ENCODE measurements at regions not wholly inside any gene's neighbourhood (a gene's known extent, or its start where the extent isn't known, plus 50 kb on each side); places are given as distances from the start of the nearest gene placed in this dataset.

- H3K36me3 ChIP-seq (ENCODE audit: control insufficient read depth, insufficient read depth, low read length): no peaks in the 10 kb centered on the region
- no peak for TF ChIP-seq CTCF (IDR thresholded peaks at IDR 0.05; ENCODE audit: insufficient read depth, low read length, poor library complexity, severe bottlenecking)
- H3K27me3 ChIP-seq (replicated peaks; ENCODE audit: control insufficient read depth, insufficient read depth, low read length): no peaks in the 10 kb centered on the region
- DNase-seq (ENCODE audit: extremely low read depth, insufficient read length): no peak
- no peak overlapping the region for H3K4me3 ChIP-seq (replicated peaks; ENCODE audit: low read depth, low read length)
Measured at GRCh38 chr10:88071879-88072278, 208.5 kb downstream of the PTEN start.

GRCh38 chr10:88073682-88074081, 210.3 kb downstream of the PTEN start:
- Histone ChIP-seq H3K36me3 (ENCODE audit: control insufficient read depth, insufficient read depth, low read length) (no peaks in the 10 kb centered on the region), H3K4me3 (replicated peaks; ENCODE audit: low read depth, low read length) (no peak overlapping the region), H3K27me3 (replicated peaks; ENCODE audit: control insufficient read depth, insufficient read depth, low read length) (no peaks in the 10 kb centered on the region)
- TF ChIP-seq CTCF (IDR thresholded peaks at IDR 0.05; ENCODE audit: insufficient read depth, low read length, poor library complexity, severe bottlenecking): no peak
- DNase-seq (ENCODE audit: extremely low read depth, insufficient read length): no peak

- H3K4me3 ChIP-seq (replicated peaks; ENCODE audit: low read depth, low read length): no peak overlapping the region
- H3K27me3 ChIP-seq (replicated peaks; ENCODE audit: control insufficient read depth, insufficient read depth, low read length): no peaks in the 10 kb centered on the region
- TF ChIP-seq CTCF (IDR thresholded peaks at IDR 0.05; ENCODE audit: insufficient read depth, low read length, poor library complexity, severe bottlenecking): no peak
- no peaks in the 10 kb centered on the region for H3K36me3 ChIP-seq (ENCODE audit: control insufficient read depth, insufficient read depth, low read length)
- no peak for DNase-seq (ENCODE audit: extremely low read depth, insufficient read length)
Measured at GRCh38 chr10:88074971-88075370, 211.5 kb downstream of the PTEN start.

- TF ChIP-seq CTCF (IDR thresholded peaks at IDR 0.05; ENCODE audit: insufficient read depth, low read length, poor library complexity, severe bottlenecking): no peak
- Histone ChIP-seq H3K36me3 (ENCODE audit: control insufficient read depth, insufficient read depth, low read length) (no peaks in the 10 kb centered on the region), H3K27me3 (replicated peaks; ENCODE audit: control insufficient read depth, insufficient read depth, low read length) (no peaks in the 10 kb centered on the region), H3K4me3 (replicated peaks; ENCODE audit: low read depth, low read length) (no peak overlapping the region)
- DNase-seq (ENCODE audit: extremely low read depth, insufficient read length): no peak
Measured at GRCh38 chr10:88076027-88076880, 212.8 kb downstream of the PTEN start.

GRCh38 chr10:88077977-88078376, 214.6 kb downstream of the PTEN start:
- Histone ChIP-seq H3K27me3 (replicated peaks; ENCODE audit: control insufficient read depth, insufficient read depth, low read length) (no peaks in the 10 kb centered on the region), H3K36me3 (ENCODE audit: control insufficient read depth, insufficient read depth, low read length) (no peaks in the 10 kb centered on the region), H3K4me3 (replicated peaks; ENCODE audit: low read depth, low read length) (no peak overlapping the region)
- DNase-seq (ENCODE audit: extremely low read depth, insufficient read length): no peak
- no peak for TF ChIP-seq CTCF (IDR thresholded peaks at IDR 0.05; ENCODE audit: insufficient read depth, low read length, poor library complexity, severe bottlenecking)
